Transverse colon (tissue), 3 donors: ENCODE measurements at regions not wholly inside any gene's neighbourhood (a gene's known extent, or its start where the extent isn't known, plus 50 kb on each side); places are given as distances from the start of the nearest gene placed in this dataset.

Source experiments
- CTCF ChIP-seq, 5 experiments: fragments of 200-600 bp in 3 of 5; fragments of 450-650 bp in 2 of 5; sonication (generic) in 3 of 5; IDR thresholded peaks; 1 replicate in 2 of 5; 2 replicates in 3 of 5; pipeline ENCODE4 v1.5.1; 2016 to 2017; ENCODE audit warnings: antibody characterized with exemption in 5 of 5, inconsistent platforms in 3 of 5, mild to moderate bottlenecking in 2 of 5, moderate library complexity in 1 of 5
- EP300 ChIP-seq: sonication (generic); formaldehyde crosslinking; IDR thresholded peaks from one replicate; pipeline ENCODE4 v1.6.1; 2017; ENCODE audit warnings: antibody characterized with exemption, low read depth
- POLR2A ChIP-seq: fragments of 450-650 bp; IDR thresholded peaks from one replicate; pipeline ENCODE4 v1.6.1; 2016; ENCODE audit warnings: antibody characterized with exemption, mild to moderate bottlenecking, moderate library complexity

- TF ChIP-seq CTCF (IDR thresholded peaks at IDR 0.05) (no peak), EP300 (no peak), POLR2A (no peak)
Observed at GRCh38 chr3:109806929-109807328, 469.6 kb upstream of the DPPA4 start.
